Endothelial cell of umbilical vein (primary cell): ENCODE measurements at regions not wholly inside any gene's neighbourhood (a gene's known extent, or its start where the extent isn't known, plus 50 kb on each side); places are given as distances from the start of the nearest gene placed in this dataset.

Experiments used
- BruUV-seq: library from RNA; stranded (reverse); fragments of 400-500 nt; replicated peaks from 2 replicates; lab custom pipeline; 2021; lab: Mats Ljungman, UMichigan
- CTCF ChIA-PET: fragments of 300-600, 350-600 bp; sonication (Branson Sonifier 250); formaldehyde crosslinking; loops from one replicate; lab custom pipeline; 2021; ENCODE audit warnings: antibody characterized with exemption, inconsistent platforms; lab: Charles Lee
- POLR2A ChIA-PET: fragments of 300-600, 350-600 bp; sonication (Branson Sonifier 250); formaldehyde crosslinking; loops from one replicate; lab custom pipeline; 2021; ENCODE audit warnings: antibody characterized with exemption, inconsistent platforms; lab: Charles Lee
- DNase-seq: peaks from one replicate; pipeline ENCODE4 v3.0.0-alpha.2; 2011; ENCODE audit warnings: low read depth, low spot score
- FAIRE-seq: peaks from 2 replicates; lab custom pipeline; 2011; peaks lifted over from hg19 to GRCh38; lab: Jason Lieb, UNC
- H2AFZ ChIP-seq: 2 replicates; pipeline ENCODE4 v1.6.0; 2012; ENCODE audit warnings: low read depth, low read length, control low read depth, inconsistent platforms
- H3K27ac ChIP-seq: 2 replicates; pipeline ENCODE4 v1.5.1; 2011; ENCODE audit warnings: low read depth, mild to moderate bottlenecking, control low read depth, low read length, moderate library complexity; ENCODE audit not compliant: insufficient read depth
- H3K27me3 ChIP-seq, 2 experiments: 2 replicates each; pipeline versions ENCODE4 v1.6.0 to v1.6.1; 2011; ENCODE audit warnings: low read length in 2 of 2, mixed read lengths in 1 of 2; ENCODE audit not compliant: control insufficient read depth in 2 of 2, insufficient read depth in 2 of 2
- H3K36me3 ChIP-seq, 2 experiments: 2 replicates in 1 of 2; 3 replicates in 1 of 2; pipeline ENCODE4 v1.5.1; 2011; ENCODE audit warnings: low read length in 2 of 2, mild to moderate bottlenecking in 1 of 2, moderate library complexity in 1 of 2; ENCODE audit not compliant: control insufficient read depth in 2 of 2, insufficient read depth in 2 of 2; ENCODE audit errors: extremely low read depth in 1 of 2
- H3K4me1 ChIP-seq: 3 replicates; pipeline ENCODE4 v1.5.1; 2011; ENCODE audit warnings: mild to moderate bottlenecking, low read length; ENCODE audit not compliant: control insufficient read depth, insufficient read depth; ENCODE audit errors: extremely low read depth
- H3K4me2 ChIP-seq: 2 replicates; pipeline ENCODE4 v1.6.1; 2011; ENCODE audit warnings: low read length, control low read depth, mixed read lengths; ENCODE audit not compliant: insufficient read depth
- H3K4me3 ChIP-seq, 3 experiments: fragments of 200-600 bp in 1 of 3; sonication (generic), shearing (Covaris generic) in 1 of 3; replicated peaks in 1 of 3; 2 replicates each; pipeline ENCODE4 v1.5.1; 2011 to 2016; ENCODE audit warnings: control low read depth in 3 of 3, low read length in 3 of 3, mild to moderate bottlenecking in 2 of 3, inconsistent platforms in 1 of 3, low read depth in 1 of 3, moderate library complexity in 1 of 3; ENCODE audit not compliant: insufficient read depth in 1 of 3
- H3K79me2 ChIP-seq: 2 replicates; pipeline ENCODE4 v1.6.0; 2012; ENCODE audit warnings: low read length, inconsistent platforms; ENCODE audit not compliant: control insufficient read depth, insufficient read depth
- H3K9ac ChIP-seq: replicated peaks from 2 replicates; pipeline ENCODE3; 2011; ENCODE audit warnings: low read length, control low read depth; ENCODE audit not compliant: insufficient read depth; ENCODE audit errors: extremely low read depth
- H3K9me1 ChIP-seq: replicated peaks from 3 replicates; pipeline ENCODE4 v1.6.0; 2011; ENCODE audit warnings: mild to moderate bottlenecking, low read length; ENCODE audit not compliant: control insufficient read depth, insufficient read depth; ENCODE audit errors: extremely low read depth
- H3K9me3 ChIP-seq: replicated peaks from 2 replicates; pipeline ENCODE4 v1.5.1; 2012; ENCODE audit warnings: low read length, inconsistent platforms; ENCODE audit not compliant: control insufficient read depth, insufficient read depth
- H4K20me1 ChIP-seq: replicated peaks from 2 replicates; pipeline ENCODE3; 2011; ENCODE audit warnings: mild to moderate bottlenecking, low read length; ENCODE audit not compliant: control insufficient read depth, insufficient read depth; ENCODE audit errors: extremely low read depth
- EZH2 ChIP-seq: IDR thresholded peaks from 2 replicates; pipeline ENCODE4 v1.6.1; 2012; ENCODE audit warnings: borderline replicate concordance, low read depth, mild to moderate bottlenecking, moderate library complexity, low read length, inconsistent platforms; ENCODE audit not compliant: severe bottlenecking
- FOS ChIP-seq: IDR thresholded peaks from 2 replicates; pipeline ENCODE4 v1.6.1; 2011; ENCODE audit warnings: mild to moderate bottlenecking, low read length, moderate library complexity, borderline replicate concordance; ENCODE audit not compliant: insufficient read depth
- GATA2 ChIP-seq: IDR thresholded peaks from 2 replicates; pipeline ENCODE4 v1.7.0; 2011; ENCODE audit warnings: low read depth, mild to moderate bottlenecking, moderate library complexity, mixed read lengths, low read length; ENCODE audit not compliant: insufficient read length, insufficient read depth
- JUN ChIP-seq: IDR thresholded peaks from 2 replicates; pipeline ENCODE4 v1.6.1; 2011; ENCODE audit warnings: borderline replicate concordance, low read depth; ENCODE audit not compliant: insufficient read length, insufficient read depth
- MYC ChIP-seq: IDR thresholded peaks from one replicate; pipeline ENCODE4 v1.6.1; 2011; ENCODE audit warnings: mild to moderate bottlenecking, low read depth, low read length
- POLR2A ChIP-seq: IDR thresholded peaks from 2 replicates; pipeline ENCODE4 v1.6.1; 2012; ENCODE audit warnings: low read depth, mild to moderate bottlenecking, control low read depth, low read length
- POLR2AphosphoS5 ChIP-seq: IDR thresholded peaks from 2 replicates; pipeline ENCODE4 v1.6.1; 2012; ENCODE audit warnings: low read depth, mild to moderate bottlenecking, control low read depth, low read length, moderate library complexity; ENCODE audit not compliant: insufficient read depth
- dilution Hi-C: fragments of 300-500 bp; cut with MboI; formaldehyde crosslinking; loops from one replicate; pipeline ENCODE4 v1.15.0; 2019; ENCODE audit warnings: low sequenced_read_pairs; ENCODE audit not compliant: extremely low pct_ligation_motif_present
- intact Hi-C: fragments of 100-400 bp; cut with micrococcal nuclease; formaldehyde crosslinking; loops from one replicate; pipeline ENCODE4 v1.10.0; 2022
- TF ChIP-seq, protein P1 (sequence below), 2 donors: IDR thresholded peaks; 1 replicate in 1 of 2; 2 replicates in 1 of 2; pipeline ENCODE4 v1.5.1; 2011; ENCODE audit warnings: low read length in 2 of 2, mild to moderate bottlenecking in 2 of 2, moderate library complexity in 2 of 2, control low read depth in 1 of 2, inconsistent platforms in 1 of 2, low read depth in 1 of 2; ENCODE audit not compliant: insufficient read depth in 1 of 2; ENCODE audit errors: extremely low read depth in 1 of 2
- TF ChIP-seq, protein P2 (sequence below): IDR thresholded peaks from 2 replicates; pipeline ENCODE4 v1.6.1; 2011; ENCODE audit not compliant: insufficient read depth, insufficient read length

DNA sequence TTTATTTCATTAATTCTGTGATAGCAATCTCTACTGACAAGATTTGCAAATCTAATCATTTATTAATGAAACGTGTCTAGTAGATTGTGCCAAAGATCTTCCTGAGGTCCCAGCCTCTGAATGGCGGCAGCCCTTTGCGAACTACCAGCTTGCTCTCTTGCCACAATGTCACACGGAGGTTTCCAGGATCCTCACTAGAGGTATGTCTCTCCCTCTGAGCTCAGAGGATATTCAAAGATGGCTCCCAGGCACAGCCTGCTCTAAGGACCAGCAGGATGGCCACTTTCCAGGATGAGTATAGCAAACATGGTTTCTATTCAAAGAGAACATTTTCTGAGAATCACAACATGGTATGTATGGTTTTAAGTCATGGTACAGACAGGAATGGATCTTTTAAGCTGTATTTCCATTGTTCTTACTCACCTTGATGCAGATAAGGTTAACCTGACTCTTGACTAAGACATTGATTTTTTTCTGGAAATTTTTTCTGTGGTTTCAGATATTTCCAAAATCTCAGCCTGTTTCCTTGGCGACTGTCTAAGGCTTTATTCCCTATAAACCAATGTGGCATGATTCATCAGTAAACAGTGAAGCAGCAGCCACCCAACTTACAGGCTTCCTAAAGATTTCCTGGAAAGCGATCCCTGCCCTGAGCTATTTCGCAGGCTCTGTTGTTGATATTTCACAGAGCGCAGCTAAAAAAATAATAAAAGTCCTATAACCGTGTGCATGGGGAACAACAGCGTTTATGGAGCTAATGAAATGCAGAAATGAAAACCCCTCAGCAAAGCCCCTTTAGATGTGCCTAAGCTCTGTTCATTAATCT lies 54.1 kb upstream of the KLF7 start:
- TF ChIP-seq FOS, result peak; percentile 67
- TF ChIP-seq MYC, result no peak
- Histone ChIP-seq H3K9ac (no peak overlapping the region), H3K79me2 (no peaks in the 10 kb centered on the region), H3K27me3 (no peaks in the 10 kb centered on the region), H2AFZ (no peak overlapping the region), H3K36me3 (no peaks in the 10 kb centered on the region), H4K20me1 (no peaks in the 10 kb centered on the region), H3K4me1 (no peaks in the 10 kb centered on the region), H3K9me3 (no peaks in the 10 kb centered on the region), H3K4me2 (no peak overlapping the region), H3K27ac (no peak overlapping the region), H3K4me3 (no peak overlapping the region), H3K9me1 (no peaks in the 10 kb centered on the region)
- FAIRE-seq, result no peak
- ChIA-PET CTCF (interaction anchor here (1.0 to 2.3 kb wide), 9 partner anchors 9 to 157 kb away, joined by 3 to 10 read pairs (median 4); no protein-coding TSS in a partner anchor), POLR2A (interaction anchor here (1.0 kb wide), 1 partner anchor 54 kb away, joined by 3 read pairs; the partner anchor contains the start of gene KLF7)
- BruUV-seq, result no TSS peak
- dilution Hi-C loops, result no loop called here
- DNase-seq, result peak; percentile 64
- intact Hi-C loops, result no loop called here

DNA sequence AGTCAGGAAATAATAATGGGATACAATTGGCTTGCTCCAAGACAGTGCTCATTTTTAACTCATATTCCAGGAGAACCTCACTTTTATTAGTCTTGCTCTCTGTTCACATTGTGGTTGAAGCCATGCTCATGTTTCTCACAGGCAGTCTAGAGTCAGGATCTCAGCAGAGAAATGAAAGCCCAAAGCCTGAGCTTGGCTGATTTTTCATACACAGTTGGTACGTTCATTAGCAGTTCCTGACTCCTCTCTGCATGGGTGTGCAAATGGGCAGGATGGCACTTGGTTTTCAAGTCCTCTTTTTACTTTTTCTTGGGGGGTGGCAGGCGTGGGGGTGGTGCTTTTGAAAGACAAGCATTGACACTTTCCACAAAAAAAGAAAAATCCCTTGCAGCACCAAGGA lies 56.0 kb upstream of the KLF7 start:
- no peak overlapping the region for H3K9ac ChIP-seq
- H3K36me3 ChIP-seq, result no peaks in the 10 kb centered on the region
- dilution Hi-C loops (no loop called here), intact Hi-C loops (no loop called here)
- FAIRE-seq (no peak), DNase-seq (no peak)
- peaks cover 12% of the 10 kb centered on the region for H3K4me1 ChIP-seq
- no peak overlapping the region for H3K4me2 ChIP-seq
- no peaks in the 10 kb centered on the region for H3K9me1 ChIP-seq
- ChIA-PET CTCF (interaction anchor here (1.0 to 2.3 kb wide), 4 partner anchors 18 to 252 kb away, joined by 3 to 10 read pairs (median 6); no protein-coding TSS in a partner anchor), POLR2A (no interaction called here)
- H3K79me2 ChIP-seq, result no peaks in the 10 kb centered on the region
- no TSS peak for BruUV-seq
- H3K4me3 ChIP-seq, result no peak overlapping the region
- H3K27me3 ChIP-seq, result no peaks in the 10 kb centered on the region
- no peaks in the 10 kb centered on the region for H4K20me1 ChIP-seq
- H3K27ac ChIP-seq, result no peak overlapping the region
- no peak for TF ChIP-seq POLR2A
- no peak for TF ChIP-seq GATA2
- no peak for TF ChIP-seq EZH2
- TF ChIP-seq JUN, result no peak
- no peak for TF ChIP-seq POLR2AphosphoS5
- no peak for TF ChIP-seq MYC
- TF ChIP-seq, protein P1, sequence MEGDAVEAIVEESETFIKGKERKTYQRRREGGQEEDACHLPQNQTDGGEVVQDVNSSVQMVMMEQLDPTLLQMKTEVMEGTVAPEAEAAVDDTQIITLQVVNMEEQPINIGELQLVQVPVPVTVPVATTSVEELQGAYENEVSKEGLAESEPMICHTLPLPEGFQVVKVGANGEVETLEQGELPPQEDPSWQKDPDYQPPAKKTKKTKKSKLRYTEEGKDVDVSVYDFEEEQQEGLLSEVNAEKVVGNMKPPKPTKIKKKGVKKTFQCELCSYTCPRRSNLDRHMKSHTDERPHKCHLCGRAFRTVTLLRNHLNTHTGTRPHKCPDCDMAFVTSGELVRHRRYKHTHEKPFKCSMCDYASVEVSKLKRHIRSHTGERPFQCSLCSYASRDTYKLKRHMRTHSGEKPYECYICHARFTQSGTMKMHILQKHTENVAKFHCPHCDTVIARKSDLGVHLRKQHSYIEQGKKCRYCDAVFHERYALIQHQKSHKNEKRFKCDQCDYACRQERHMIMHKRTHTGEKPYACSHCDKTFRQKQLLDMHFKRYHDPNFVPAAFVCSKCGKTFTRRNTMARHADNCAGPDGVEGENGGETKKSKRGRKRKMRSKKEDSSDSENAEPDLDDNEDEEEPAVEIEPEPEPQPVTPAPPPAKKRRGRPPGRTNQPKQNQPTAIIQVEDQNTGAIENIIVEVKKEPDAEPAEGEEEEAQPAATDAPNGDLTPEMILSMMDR (IDR thresholded peaks at IDR 0.05; ENCODE audit: extremely low read depth in 1 of 2, insufficient read depth in 1 of 2, low read depth in 1 of 2, low read length in 2 of 2), result no peak
- TF ChIP-seq, protein P2, sequence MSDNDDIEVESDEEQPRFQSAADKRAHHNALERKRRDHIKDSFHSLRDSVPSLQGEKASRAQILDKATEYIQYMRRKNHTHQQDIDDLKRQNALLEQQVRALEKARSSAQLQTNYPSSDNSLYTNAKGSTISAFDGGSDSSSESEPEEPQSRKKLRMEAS, result no peak
- TF ChIP-seq FOS, result no peak
- no peak overlapping the region for H2AFZ ChIP-seq
- no peaks in the 10 kb centered on the region for H3K9me3 ChIP-seq
